Heart right ventricle (tissue), 16 donors: ENCODE measurements at regions not wholly inside any gene's neighbourhood (a gene's known extent, or its start where the extent isn't known, plus 50 kb on each side); places are given as distances from the start of the nearest gene placed in this dataset.

Experiments used
- ATAC-seq, 8 donors: fragments of 200-7000 bp; cut with Tn5 transposase; one replicate each; pipeline ENCODE4 v1.9.1; 2020; ENCODE audit warnings: mild to moderate bottlenecking in 8 of 8, moderate library complexity in 8 of 8, moderate number of reproducible peaks in 1 of 8
- DNase-seq, 2 donors: peaks; one replicate each; pipeline ENCODE4 v3.0.0-alpha.2; 2020
- H3K27ac ChIP-seq, 10 donors: fragments of 200-600 bp; sonication (generic) in 2 of 10; one replicate each; pipeline versions ENCODE4 v1.5.0 to v1.8.0; 2020 to 2022; ENCODE audit warnings: mild to moderate bottlenecking in 3 of 10
- H3K27me3 ChIP-seq, 7 donors: fragments of 200-600 bp; one replicate each; pipeline ENCODE4 v1.8.0; 2021 to 2022; ENCODE audit warnings: mild to moderate bottlenecking in 2 of 7
- H3K36me3 ChIP-seq, 9 donors: fragments of 200-600 bp; sonication (generic) in 1 of 9; one replicate each; pipeline versions ENCODE4 v1.5.0 to v1.8.0; 2020 to 2022; ENCODE audit warnings: mild to moderate bottlenecking in 2 of 9
- H3K4me1 ChIP-seq, 9 donors: fragments of 200-600 bp; sonication (generic) in 1 of 9; one replicate each; pipeline versions ENCODE4 v1.5.0 to v1.8.0; 2020 to 2022; ENCODE audit warnings: mild to moderate bottlenecking in 4 of 9
- H3K4me3 ChIP-seq, 10 donors: fragments of 200-600 bp; sonication (generic) in 2 of 10; one replicate each; pipeline versions ENCODE4 v1.5.0 to v1.8.0; 2020 to 2022; ENCODE audit warnings: mild to moderate bottlenecking in 7 of 10, moderate library complexity in 2 of 10
- H3K9me3 ChIP-seq, 11 donors: fragments of 200-600 bp in 10 of 11; sonication (generic) in 2 of 11; one replicate each; pipeline versions ENCODE4 v1.5.0 to v1.8.0; 2013 to 2022; ENCODE audit warnings: mild to moderate bottlenecking in 2 of 11, control low read depth in 1 of 11, moderate library complexity in 1 of 11
- CTCF ChIP-seq, 9 donors: fragments of 200-600 bp; sonication (generic) in 2 of 9; IDR thresholded peaks; one replicate each; pipeline versions ENCODE4 v1.5.0 to v1.8.0; 2021 to 2022; ENCODE audit warnings: antibody characterized with exemption in 9 of 9, mild to moderate bottlenecking in 5 of 9, moderate library complexity in 1 of 9
- WGBS, 2 donors: extraction: QIAGEN DNeasy Blood & Tissue Kit; methylation state at CpG; one replicate each; pipeline ENCODE4 v1.1.7; 2013; ENCODE audit warnings: inconsistent platforms in 1 of 2; 5-methylcytosine and 5-hydroxymethylcytosine counted together
- intact Hi-C, 10 donors: fragments of 100-400 bp; cut with DNase I; formaldehyde crosslinking; loops; one replicate each; pipeline versions ENCODE4 v1.11.1 to v1.14.2; 2022
- donor health status: Arrhythmogenic right ventricular cardiomyopathy.
- donor health status: ischemic (EF 13 %, LVEDD 7.1; RV severe dilation, severe dysfunction).
- donor health status: healthy with polysubstance abuse.
- donor health status: DM: no; HTN: yes; CAD: no.
- donor health status: DM: no; HTN: no; CAD: no.
- donor health status: ischemic (EF 25% LVEDD 6.9; RV normal size, moderate dysfunction).
- donor health status: ischemic (EF 25% LVEDD 5.7; RV mildly dilated, moderate dysfunction).
- donor health status: healthy.
- donor health status: DM: yes; HTN: yes; CAD: no.
- donor health status: Ischemic cardiomyopathy.
- donor health status: ischemic (EF 35%, LVEDD 5.7; RV mildly dilated, moderate dysfunction).
- donor health status: nonischemic (EF 11% LVEDD 7.7; RV severe dilation, severe dysfunction).
- donor health status: DM: yes; HTN: yes; CAD: no.
- donor health status: PGD.
- donor health status: ischemic (EF 29% LVEDD 5.4; RV normal size, mild dysfunction).
- donor health status: nonischemic (EF 23%, LVEDD 6.1; RV moderate dilation, normal function).

GRCh38 chr6:100144991-100145390 lies 151.0 kb upstream of the MCHR2 start:
- Histone ChIP-seq H3K27ac (no peak overlapping the region), H3K36me3 (no peaks in the 10 kb centered on the region), H3K4me1 (no peaks in the 10 kb centered on the region), H3K9me3 (no peaks in the 10 kb centered on the region), H3K27me3 (no peaks in the 10 kb centered on the region), H3K4me3 (no peak overlapping the region)
- no peak for TF ChIP-seq CTCF (IDR thresholded peaks at IDR 0.05)
- DNase-seq (no peak), ATAC-seq (no peak)
- 81 to 90% methylated on average over 2 of the region's 2 CpGs for WGBS, 2 donors
- intact Hi-C loops, result no loop called here

- no peak for DNase-seq
- 75 to 80% methylated on average over 4 of the region's 4 CpGs for WGBS, 2 donors
These were observed 144.5 kb upstream of the MCHR2 start for GRCh38 chr6:100138346-100139022.

GRCh38 chr6:100137759-100138158 lies 143.7 kb upstream of the MCHR2 start:
- DNase-seq, result no peak
- WGBS, 2 donors, result 81% methylated on average over 2 of the region's 2 CpGs
- Histone ChIP-seq H3K27me3 (no peaks in the 10 kb centered on the region), H3K4me1 (no peaks in the 10 kb centered on the region), H3K9me3 (no peaks in the 10 kb centered on the region), H3K27ac (no peak overlapping the region), H3K36me3 (no peaks in the 10 kb centered on the region), H3K4me3 (no peak overlapping the region)
- no peak for ATAC-seq
- no peak for TF ChIP-seq CTCF (IDR thresholded peaks at IDR 0.05)
- intact Hi-C loops, result no loop called here

More at GRCh38 chr6:100138346-100139022, 144.5 kb upstream of the MCHR2 start:
- no peak for ATAC-seq
- Histone ChIP-seq H3K27ac (no peak overlapping the region), H3K9me3 (no peaks in the 10 kb centered on the region), H3K36me3 (no peaks in the 10 kb centered on the region), H3K4me1 (no peaks in the 10 kb centered on the region), H3K27me3 (no peaks in the 10 kb centered on the region), H3K4me3 (no peak overlapping the region)
- TF ChIP-seq CTCF (IDR thresholded peaks at IDR 0.05), result no peak
- intact Hi-C loops, result no loop called here

GRCh38 chr6:100136590-100136989 lies 142.6 kb upstream of the MCHR2 start:
- no peak for TF ChIP-seq CTCF (IDR thresholded peaks at IDR 0.05)
- no peak overlapping the region for H3K27ac ChIP-seq
- no peaks in the 10 kb centered on the region for H3K4me1 ChIP-seq
- ATAC-seq (no peak), DNase-seq (no peak)
- H3K9me3 ChIP-seq, result peaks cover 0 to 10% (median 3%) of the 10 kb centered on the region in 11 donors
- no peaks in the 10 kb centered on the region for H3K36me3 ChIP-seq
- 87 to 93% methylated on average over 8 of the region's 8 CpGs for WGBS, 2 donors
- no peak overlapping the region for H3K4me3 ChIP-seq
- intact Hi-C loops, result no loop called here
- no peaks in the 10 kb centered on the region for H3K27me3 ChIP-seq
